RKO (cell line): ENCODE measurements at regions not wholly inside any gene's neighbourhood (a gene's known extent, or its start where the extent isn't known, plus 50 kb on each side); places are given as distances from the start of the nearest gene placed in this dataset.
"Not testable (repeated sequence)": the region's sequence is repeated elsewhere in the genome, so short reads cannot be mapped to it uniquely, and the experiment has no call there.

Source experiments
- DNase-seq: peaks from one replicate; pipeline ENCODE4 v3.0.0-alpha.2; 2016; ENCODE audit warnings: low spot score

DNA sequence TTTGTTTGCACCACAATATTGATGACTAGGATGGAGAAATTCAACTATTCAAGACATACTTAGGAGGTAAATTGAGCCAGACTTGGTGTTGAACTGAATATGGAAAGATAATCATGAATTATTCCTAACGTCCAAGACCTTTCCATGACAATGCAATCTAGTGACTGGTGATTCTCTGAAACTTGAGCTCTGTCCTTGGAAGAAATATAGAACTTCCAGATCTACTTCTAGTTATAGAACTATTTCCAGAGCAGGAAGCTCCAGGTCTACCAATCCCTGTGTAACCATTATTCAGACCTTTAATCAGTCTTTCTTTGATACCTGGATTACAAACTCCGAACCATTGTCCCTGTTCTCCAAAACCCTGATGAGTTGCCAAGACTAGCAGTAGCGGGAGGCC, 272.6 kb upstream of the SLC14A2 start:
- no peak for DNase-seq

DNA sequence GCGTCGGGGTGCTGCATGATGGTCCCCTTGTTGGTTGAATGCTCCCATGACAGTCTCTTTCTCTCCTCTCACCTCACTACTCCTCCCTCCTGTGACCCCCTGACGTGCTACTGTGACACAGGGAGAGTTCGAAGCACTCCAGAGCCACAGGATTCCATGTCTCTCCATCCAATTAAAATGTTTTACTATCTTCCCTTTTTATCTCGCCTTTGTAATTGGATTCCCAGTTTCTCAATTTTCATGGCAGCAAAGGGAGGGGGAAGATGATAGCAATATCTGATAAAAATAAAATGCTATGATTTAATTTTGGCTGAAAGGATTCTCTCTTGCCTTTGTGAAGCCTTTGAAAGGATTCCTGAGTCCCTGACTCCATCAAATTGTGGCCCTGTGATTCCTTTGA, 271.9 kb upstream of the SLC14A2 start:
- DNase-seq, result no peak

DNA sequence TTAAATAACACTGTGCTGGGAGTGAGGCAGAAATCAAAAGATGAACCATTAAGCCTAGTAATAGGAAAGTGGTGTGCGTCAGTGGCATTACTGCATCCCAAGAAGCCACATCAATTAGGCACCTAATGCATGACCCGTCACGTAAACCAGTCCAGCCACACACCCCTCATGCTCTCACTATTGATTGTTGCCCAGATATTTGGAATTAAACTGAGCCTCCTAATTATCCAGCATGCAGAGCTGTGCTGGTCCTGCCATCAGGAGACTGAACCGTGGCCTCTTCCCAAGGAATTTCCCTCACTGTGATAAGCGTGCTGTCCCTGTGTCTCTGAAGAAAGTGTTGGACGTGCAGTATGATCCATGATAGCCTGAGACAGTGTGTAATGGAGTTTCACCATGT, 270.6 kb upstream of the SLC14A2 start:
- DNase-seq, result not testable (repeated sequence)

GRCh38 chr18:45349019-45349418, 266.3 kb upstream of the SLC14A2 start:
- DNase-seq, result no peak

GRCh38 chr18:45349467-45349866, 265.8 kb upstream of the SLC14A2 start:
- DNase-seq, result no peak

- no peak for DNase-seq
Measured at GRCh38 chr18:45350404-45351156, 264.7 kb upstream of the SLC14A2 start.

GRCh38 chr18:45352874-45353273, 262.4 kb upstream of the SLC14A2 start:
- DNase-seq, result no peak

- no peak for DNase-seq
Measured at GRCh38 chr18:45353530-45353929, 261.7 kb upstream of the SLC14A2 start.

DNA sequence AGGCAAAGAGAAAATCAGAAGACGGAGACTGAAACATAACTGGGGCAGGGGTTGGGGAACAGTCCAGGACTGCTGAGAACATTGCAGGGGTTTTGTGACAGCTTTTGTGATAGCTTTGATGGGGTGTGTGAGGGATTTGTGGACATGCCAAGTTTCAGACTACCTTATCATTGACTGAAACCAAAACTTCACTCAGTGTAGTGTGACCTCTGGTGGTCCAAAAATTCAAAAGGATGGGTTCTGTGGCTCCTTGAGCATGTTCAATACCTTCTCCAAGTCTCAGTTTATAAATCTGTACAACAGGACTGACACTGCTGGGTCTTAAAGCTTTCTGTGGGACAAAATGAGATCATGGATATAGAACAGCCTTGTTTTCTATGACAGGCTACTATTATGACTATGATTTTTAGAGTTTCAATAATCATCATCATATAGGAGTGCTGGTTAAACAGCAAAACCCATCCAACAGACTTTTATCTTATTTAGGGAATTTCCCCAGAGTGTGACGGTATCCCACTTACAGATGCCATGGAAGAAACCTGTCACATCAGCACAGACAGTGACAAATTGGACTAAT, 259.2 kb upstream of the SLC14A2 start:
- DNase-seq, result no peak

DNA sequence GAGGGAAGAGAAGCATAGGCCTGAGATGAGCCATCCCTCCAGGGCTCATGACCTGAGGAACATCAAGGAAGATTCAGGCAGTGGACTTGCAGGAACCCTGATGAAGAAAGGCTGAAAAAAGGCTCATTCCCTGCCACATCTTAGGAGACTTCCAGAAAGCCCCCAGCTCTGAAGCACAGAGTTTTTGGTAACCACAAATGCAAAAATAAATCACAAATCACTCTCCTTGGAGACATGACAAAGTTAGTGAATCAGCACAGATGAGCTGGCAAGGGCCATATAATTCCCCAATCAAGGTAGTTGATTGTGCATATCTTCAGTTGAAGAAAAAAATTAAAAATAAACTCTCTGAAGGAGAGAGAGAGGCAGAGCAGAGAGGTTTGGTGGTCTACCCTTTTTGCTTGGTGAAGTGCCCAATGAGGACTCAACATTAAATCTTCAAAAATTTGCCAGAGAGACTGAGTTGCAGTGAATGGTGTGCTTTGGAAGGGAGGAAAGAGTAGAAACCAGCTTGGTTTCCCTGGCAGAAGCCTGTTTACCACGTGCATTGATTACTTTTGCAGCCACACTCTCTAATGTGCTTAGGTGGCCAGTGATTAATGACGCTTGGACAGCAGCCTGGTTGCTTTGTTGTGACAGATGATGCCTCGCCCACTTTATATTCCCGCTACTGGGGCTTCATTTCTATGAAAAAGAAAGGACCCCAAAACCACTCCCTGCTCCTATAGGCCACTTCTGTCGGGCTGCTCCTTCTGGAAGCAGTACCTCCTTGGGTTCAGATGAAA, 257.4 kb upstream of the SLC14A2 start:
- no peak for DNase-seq

- DNase-seq, result no peak
Measured at GRCh38 chr18:45359275-45360009, 255.8 kb upstream of the SLC14A2 start.

- no peak for DNase-seq
Measured at GRCh38 chr18:45361125-45361851, 254.0 kb upstream of the SLC14A2 start.

DNA sequence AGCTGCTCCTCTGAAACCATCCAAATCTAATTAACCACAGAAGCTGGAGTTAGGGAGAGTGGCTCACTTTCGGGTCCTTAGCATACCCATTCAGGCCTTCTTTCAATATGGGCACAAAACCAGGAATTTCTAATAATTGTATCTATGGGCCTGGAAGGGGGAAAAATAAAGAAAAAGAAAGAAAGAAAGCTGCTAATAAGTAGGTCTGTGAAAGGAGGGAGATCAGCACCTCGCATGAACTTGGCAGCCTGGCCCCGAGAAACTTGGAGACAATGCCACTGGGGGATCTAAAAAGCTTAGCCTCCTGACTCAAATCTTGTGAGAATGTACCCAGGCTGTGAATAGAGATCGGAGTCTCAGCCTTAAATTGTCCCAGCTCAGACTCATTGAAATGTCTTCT, 252.1 kb upstream of the SLC14A2 start:
- DNase-seq, result no peak

GRCh38 chr18:45365835-45366234, 249.4 kb upstream of the SLC14A2 start:
- DNase-seq, result no peak

DNA sequence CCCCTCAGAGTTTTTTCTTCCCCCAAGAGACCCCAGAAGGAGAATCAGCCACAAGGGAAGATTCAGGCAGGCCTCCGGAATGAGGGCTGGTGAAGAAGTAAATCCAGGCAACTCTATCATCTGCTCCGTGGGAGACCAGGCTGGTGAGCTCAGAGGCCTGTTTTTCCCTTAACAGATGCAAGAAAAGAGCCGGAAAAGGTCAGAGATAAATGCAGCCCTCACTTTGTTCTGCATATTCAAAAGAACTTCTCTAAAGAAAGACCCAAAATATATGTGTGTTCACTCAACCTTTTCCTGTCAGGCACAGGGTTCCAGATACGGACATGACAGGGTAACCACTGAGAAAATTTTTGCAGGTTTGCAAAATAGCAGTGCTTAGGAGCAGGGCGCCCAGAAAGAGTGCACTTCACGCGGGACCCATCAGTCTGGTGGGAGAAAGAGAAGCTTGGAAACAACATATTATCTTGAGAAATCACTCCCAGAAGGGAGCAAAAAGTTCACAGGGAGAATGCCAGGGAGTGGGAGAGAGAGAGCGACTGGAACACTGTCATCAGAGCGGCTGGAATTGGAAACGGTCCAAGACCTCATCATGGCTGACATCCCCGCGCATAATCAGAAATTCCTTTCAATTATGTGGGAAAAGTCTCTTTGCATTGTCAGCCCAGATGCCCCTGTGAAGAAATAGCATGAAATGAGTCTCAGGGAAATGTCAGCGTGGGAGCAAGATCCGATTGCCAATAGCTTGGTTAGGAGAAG, 244.8 kb upstream of the SLC14A2 start:
- DNase-seq, result no peak

GRCh38 chr18:45373286-45373880, 241.9 kb upstream of the SLC14A2 start:
- DNase-seq, result no peak

DNA sequence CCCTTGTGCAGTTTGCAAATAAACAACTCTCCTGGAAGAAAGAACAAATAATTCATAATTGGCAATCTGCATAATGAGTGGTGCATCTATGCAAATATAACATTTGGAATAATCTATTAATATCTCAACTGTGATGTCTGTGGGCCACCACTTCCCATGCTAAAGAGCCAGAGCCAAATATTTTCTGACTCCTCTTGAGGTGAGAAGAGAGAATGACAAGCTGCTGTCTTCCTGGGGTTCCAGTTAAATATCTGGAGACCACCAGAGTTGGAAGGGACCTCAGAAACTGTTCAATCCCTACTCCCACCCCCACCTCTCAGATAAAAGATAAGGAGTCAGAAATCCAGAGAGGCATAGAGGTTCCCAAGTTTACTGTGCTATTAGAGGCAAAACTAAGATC, 241.0 kb upstream of the SLC14A2 start:
- DNase-seq, result no peak

DNA sequence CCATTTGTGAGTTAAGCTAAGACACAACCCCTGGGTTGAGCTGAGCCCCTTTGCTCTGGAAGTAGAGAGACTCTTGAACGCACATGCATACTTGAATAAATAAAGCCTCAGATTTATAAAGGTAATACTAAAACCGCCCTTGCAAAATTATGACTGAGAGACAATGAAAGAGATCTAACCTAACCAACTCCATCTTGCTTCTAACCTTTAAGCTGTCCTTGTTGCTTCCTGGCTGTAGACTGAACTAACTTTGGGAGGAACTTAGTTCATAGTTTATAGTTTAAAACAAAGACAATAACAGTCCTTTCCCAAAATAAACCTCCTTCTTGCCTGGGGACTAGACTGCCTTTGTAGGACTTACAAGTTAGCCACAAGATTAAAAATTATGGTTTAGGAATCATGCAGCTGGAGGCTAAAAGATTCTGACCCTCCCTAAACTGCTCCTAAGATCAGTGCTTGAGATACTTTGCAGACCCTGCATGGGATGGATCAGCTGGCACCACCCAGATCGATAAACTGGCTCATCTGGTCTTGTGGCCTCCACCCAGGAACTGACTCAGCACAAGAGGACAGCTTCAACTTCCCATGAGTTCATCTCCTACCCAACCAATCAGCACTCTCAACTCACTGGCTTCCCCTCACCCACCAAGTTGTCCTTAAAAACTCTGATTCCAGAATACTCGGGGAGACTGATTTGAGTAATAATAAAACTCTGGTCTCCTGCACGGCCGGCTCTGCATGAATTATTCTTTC, 240.2 kb upstream of the SLC14A2 start:
- no peak for DNase-seq

- DNase-seq, result no peak
Measured at GRCh38 chr18:45376193-45376592, 239.1 kb upstream of the SLC14A2 start.

- no peak for DNase-seq
Measured at GRCh38 chr18:45378308-45378707, 237.0 kb upstream of the SLC14A2 start.
